Transverse colon (tissue), 3 donors: ENCODE measurements at regions not wholly inside any gene's neighbourhood (a gene's known extent, or its start where the extent isn't known, plus 50 kb on each side); places are given as distances from the start of the nearest gene placed in this dataset.

Experiments used
- POLR2A ChIP-seq: fragments of 450-650 bp; IDR thresholded peaks from one replicate; pipeline ENCODE4 v1.6.1; 2016; ENCODE audit warnings: antibody characterized with exemption, mild to moderate bottlenecking, moderate library complexity
- TF ChIP-seq, protein P1 (sequence below), 5 experiments: fragments of 200-600 bp in 3 of 5; fragments of 450-650 bp in 2 of 5; sonication (generic) in 3 of 5; IDR thresholded peaks; 1 replicate in 2 of 5; 2 replicates in 3 of 5; pipeline ENCODE4 v1.5.1; 2016 to 2017; ENCODE audit warnings: antibody characterized with exemption in 5 of 5, inconsistent platforms in 3 of 5, mild to moderate bottlenecking in 2 of 5, moderate library complexity in 1 of 5

- TF ChIP-seq, protein P1, sequence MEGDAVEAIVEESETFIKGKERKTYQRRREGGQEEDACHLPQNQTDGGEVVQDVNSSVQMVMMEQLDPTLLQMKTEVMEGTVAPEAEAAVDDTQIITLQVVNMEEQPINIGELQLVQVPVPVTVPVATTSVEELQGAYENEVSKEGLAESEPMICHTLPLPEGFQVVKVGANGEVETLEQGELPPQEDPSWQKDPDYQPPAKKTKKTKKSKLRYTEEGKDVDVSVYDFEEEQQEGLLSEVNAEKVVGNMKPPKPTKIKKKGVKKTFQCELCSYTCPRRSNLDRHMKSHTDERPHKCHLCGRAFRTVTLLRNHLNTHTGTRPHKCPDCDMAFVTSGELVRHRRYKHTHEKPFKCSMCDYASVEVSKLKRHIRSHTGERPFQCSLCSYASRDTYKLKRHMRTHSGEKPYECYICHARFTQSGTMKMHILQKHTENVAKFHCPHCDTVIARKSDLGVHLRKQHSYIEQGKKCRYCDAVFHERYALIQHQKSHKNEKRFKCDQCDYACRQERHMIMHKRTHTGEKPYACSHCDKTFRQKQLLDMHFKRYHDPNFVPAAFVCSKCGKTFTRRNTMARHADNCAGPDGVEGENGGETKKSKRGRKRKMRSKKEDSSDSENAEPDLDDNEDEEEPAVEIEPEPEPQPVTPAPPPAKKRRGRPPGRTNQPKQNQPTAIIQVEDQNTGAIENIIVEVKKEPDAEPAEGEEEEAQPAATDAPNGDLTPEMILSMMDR (IDR thresholded peaks at IDR 0.05) = no peak
- TF ChIP-seq POLR2A = no peak
These were observed 145.3 kb upstream of the LRFN5 start for GRCh38 chr14:41461380-41461779.
